Left lung (tissue), 4 donors: ENCODE measurements at regions not wholly inside any gene's neighbourhood (a gene's known extent, or its start where the extent isn't known, plus 50 kb on each side); places are given as distances from the start of the nearest gene placed in this dataset.

Experiments used
- ATAC-seq: fragments of 200-7000 bp; cut with Tn5 transposase; one replicate; pipeline ENCODE4 v1.9.1; 2020; ENCODE audit warnings: moderate library complexity
- DNase-seq, 4 donors: peaks; one replicate each; pipeline ENCODE4 v3.0.0-alpha.2; 2013 to 2020
- H3K27ac ChIP-seq, 2 donors: fragments of 200-600 bp; sonication (generic) in 1 of 2; one replicate each; pipeline versions ENCODE4 v1.5.0 to v1.8.0; 2020 to 2021
- H3K27me3 ChIP-seq, 2 donors: fragments of 200-600 bp; sonication (generic) in 1 of 2; one replicate each; pipeline versions ENCODE4 v1.5.0 to v1.8.0; 2020 to 2021
- H3K36me3 ChIP-seq, 2 donors: fragments of 200-600 bp; sonication (generic) in 1 of 2; one replicate each; pipeline versions ENCODE4 v1.5.0 to v1.8.0; 2020 to 2021
- H3K4me1 ChIP-seq, 2 donors: fragments of 200-600 bp; one replicate each; pipeline ENCODE4 v1.8.0; 2021
- H3K4me3 ChIP-seq, 2 donors: fragments of 200-600 bp; sonication (generic) in 1 of 2; one replicate each; pipeline versions ENCODE4 v1.5.0 to v1.8.0; 2020 to 2021; ENCODE audit warnings: mild to moderate bottlenecking in 1 of 2
- H3K9me3 ChIP-seq, 2 donors: fragments of 200-600 bp; sonication (generic) in 1 of 2; one replicate each; pipeline versions ENCODE4 v1.5.0 to v1.8.0; 2020 to 2021
- intact Hi-C, 2 donors: fragments of 100-400 bp; cut with DNase I; formaldehyde crosslinking; loops; one replicate each; pipeline versions ENCODE4 v1.11.2 to v1.14.2; 2022
- TF ChIP-seq, protein P1 (sequence below), 2 donors: fragments of 200-600 bp; sonication (generic) in 1 of 2; IDR thresholded peaks; one replicate each; pipeline versions ENCODE4 v1.5.0 to v1.8.0; 2021; ENCODE audit warnings: antibody characterized with exemption in 2 of 2
- donor health status: DM: no; HTN: yes; CAD: no.
- donor health status: DM: no; HTN: no; CAD: no.

DNA sequence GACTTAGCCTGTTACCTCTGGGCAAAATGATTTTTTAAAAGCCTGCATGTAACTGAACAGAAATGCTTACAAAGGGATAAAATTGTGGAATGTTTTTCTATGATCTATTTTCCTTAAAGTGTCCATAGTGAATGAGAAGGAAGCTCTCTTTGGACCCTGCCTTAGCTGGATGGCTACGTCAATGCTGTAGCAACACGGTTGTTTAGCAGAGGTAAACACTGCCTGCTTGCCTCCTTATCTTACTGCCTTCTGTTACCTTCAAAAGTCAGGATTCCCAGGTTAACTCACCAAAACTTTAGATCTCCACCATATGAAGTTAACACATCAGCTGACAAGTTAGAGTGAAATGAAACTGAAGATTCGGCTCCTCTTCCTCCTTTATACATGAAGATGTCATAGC is 402.6 kb downstream of the SAMD5 start:
- intact Hi-C loops, result no loop called here
- TF ChIP-seq, protein P1, sequence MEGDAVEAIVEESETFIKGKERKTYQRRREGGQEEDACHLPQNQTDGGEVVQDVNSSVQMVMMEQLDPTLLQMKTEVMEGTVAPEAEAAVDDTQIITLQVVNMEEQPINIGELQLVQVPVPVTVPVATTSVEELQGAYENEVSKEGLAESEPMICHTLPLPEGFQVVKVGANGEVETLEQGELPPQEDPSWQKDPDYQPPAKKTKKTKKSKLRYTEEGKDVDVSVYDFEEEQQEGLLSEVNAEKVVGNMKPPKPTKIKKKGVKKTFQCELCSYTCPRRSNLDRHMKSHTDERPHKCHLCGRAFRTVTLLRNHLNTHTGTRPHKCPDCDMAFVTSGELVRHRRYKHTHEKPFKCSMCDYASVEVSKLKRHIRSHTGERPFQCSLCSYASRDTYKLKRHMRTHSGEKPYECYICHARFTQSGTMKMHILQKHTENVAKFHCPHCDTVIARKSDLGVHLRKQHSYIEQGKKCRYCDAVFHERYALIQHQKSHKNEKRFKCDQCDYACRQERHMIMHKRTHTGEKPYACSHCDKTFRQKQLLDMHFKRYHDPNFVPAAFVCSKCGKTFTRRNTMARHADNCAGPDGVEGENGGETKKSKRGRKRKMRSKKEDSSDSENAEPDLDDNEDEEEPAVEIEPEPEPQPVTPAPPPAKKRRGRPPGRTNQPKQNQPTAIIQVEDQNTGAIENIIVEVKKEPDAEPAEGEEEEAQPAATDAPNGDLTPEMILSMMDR (IDR thresholded peaks at IDR 0.05), result no peak
- no peak for ATAC-seq

DNA sequence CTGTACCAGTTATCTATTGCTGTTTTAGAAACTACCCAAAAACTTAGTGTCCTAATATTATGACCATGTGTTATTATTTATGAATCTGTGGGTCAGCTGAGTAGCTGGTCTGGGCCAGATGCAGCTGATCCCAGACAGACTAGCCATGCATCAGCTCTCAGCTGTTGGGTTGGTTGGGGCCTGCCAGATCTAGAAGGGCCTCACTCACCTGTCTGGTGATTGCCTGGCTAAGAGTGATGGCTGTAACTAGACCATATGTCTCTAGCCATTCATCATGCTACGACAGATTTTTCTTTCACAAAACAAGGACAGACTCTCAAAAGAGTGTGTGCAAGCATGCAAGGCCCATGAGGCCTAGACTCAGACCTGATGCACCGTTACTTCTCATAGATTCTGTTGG is 403.2 kb downstream of the SAMD5 start:
- TF ChIP-seq, protein P1 (IDR thresholded peaks at IDR 0.05), result no peak
- Histone ChIP-seq H3K27ac (no peak overlapping the region), H3K9me3 (no peaks in the 10 kb centered on the region), H3K4me1 (no peaks in the 10 kb centered on the region), H3K36me3 (no peaks in the 10 kb centered on the region), H3K27me3 (no peaks in the 10 kb centered on the region), H3K4me3 (no peak overlapping the region)
- intact Hi-C loops, result no loop called here
- no peak for ATAC-seq
- DNase-seq, result no peak

More for the DNA sequence above, 402.6 kb downstream of the SAMD5 start:
- no peaks in the 10 kb centered on the region for H3K27me3 ChIP-seq
- no peak overlapping the region for H3K27ac ChIP-seq
- H3K9me3 ChIP-seq, result no peaks in the 10 kb centered on the region
- H3K4me1 ChIP-seq, result no peaks in the 10 kb centered on the region
- H3K36me3 ChIP-seq, result no peaks in the 10 kb centered on the region
- no peak overlapping the region for H3K4me3 ChIP-seq
- no peak for DNase-seq

DNA sequence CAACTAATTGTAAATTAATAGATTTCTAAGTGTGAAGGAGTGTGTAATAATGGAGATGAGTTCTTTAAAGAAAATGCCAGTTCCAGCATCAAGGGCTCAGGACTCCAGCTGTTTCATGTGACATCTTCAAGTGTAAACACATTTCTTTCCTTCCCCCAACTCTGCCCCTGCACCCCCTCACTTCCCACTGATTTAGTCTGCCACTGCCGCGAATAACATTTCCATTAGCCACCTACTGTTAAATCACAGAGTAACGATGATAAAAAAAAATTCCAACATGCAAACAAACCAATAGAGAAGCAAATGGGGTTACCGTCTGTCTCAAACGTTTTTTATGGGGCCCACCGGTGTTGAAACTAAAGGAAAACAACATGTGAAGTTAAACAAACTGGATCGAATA is 414.3 kb downstream of the SAMD5 start:
- DNase-seq (no peak), ATAC-seq (no peak)
- intact Hi-C loops, result no loop called here
- Histone ChIP-seq H3K36me3 (no peaks in the 10 kb centered on the region), H3K4me3 (no peak overlapping the region), H3K27ac (no peak overlapping the region), H3K27me3 (no peaks in the 10 kb centered on the region), H3K4me1 (no peaks in the 10 kb centered on the region), H3K9me3 (peaks cover 0 to 31% of the 10 kb centered on the region in 2 donors)
- TF ChIP-seq, protein P1 (IDR thresholded peaks at IDR 0.05), result no peak

DNA sequence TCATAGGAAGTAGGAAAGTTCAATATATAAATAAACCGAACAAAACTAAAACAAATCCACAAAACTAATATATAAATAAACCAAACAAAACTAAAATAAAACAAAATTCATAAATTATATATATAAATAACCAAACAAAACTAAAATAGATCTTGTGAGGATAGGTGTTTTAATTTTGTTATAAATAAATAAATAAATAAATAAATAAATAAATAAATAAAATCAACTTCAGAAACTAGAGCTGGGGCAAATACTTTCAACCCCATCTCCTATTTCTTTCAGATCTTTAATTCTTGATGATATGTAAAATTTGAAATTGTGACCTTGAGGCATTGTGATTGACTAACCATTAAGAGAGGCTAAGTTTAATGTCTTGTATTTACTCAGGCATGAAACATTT is 416.1 kb downstream of the SAMD5 start:
- no peaks in the 10 kb centered on the region for H3K27me3 ChIP-seq
- intact Hi-C loops, result no loop called here
- DNase-seq (no peak), ATAC-seq (no peak)
- no peak overlapping the region for H3K27ac ChIP-seq
- no peaks in the 10 kb centered on the region for H3K36me3 ChIP-seq
- no peak overlapping the region for H3K4me3 ChIP-seq
- TF ChIP-seq, protein P1 (IDR thresholded peaks at IDR 0.05), result no peak
- peaks cover 0 to 38% of the 10 kb centered on the region in 2 donors for H3K9me3 ChIP-seq
- no peaks in the 10 kb centered on the region for H3K4me1 ChIP-seq

DNA sequence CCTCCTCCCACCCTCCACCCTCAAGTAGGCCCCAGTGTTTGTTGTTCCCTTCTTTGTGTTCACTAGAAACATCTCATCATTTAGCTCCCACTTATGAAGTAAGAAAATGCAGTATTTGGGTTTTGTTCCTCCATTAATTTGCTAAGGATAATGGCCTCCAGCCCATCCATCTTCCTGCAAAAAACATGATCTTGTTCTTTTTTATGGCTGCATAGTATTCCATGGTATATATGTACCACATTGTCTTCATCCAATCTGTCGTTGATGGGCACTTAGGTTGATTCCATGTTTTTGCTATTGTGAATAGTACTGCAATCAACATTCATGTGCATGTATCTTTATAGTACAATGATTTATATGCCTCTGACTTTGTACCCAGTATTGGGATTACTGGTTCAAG is 416.8 kb upstream of the SASH1 start:
- Histone ChIP-seq H3K27me3 (no peaks in the 10 kb centered on the region), H3K36me3 (no peaks in the 10 kb centered on the region), H3K4me1 (no peaks in the 10 kb centered on the region), H3K4me3 (no peak overlapping the region), H3K27ac (no peak overlapping the region), H3K9me3 (peaks cover 0 to 38% of the 10 kb centered on the region in 2 donors)
- ATAC-seq, result no peak
- no peak for DNase-seq
- TF ChIP-seq, protein P1 (IDR thresholded peaks at IDR 0.05), result no peak
- intact Hi-C loops, result no loop called here
